H9 (cell line): ENCODE measurements at regions not wholly inside any gene's neighbourhood (a gene's known extent, or its start where the extent isn't known, plus 50 kb on each side); places are given as distances from the start of the nearest gene placed in this dataset.

Source experiments
- DNase-seq: peaks from one replicate; pipeline ENCODE4 v3.0.0-alpha.2; 2017
- H2AFZ ChIP-seq: one replicate; pipeline ENCODE4 v1.6.1; 2013; ENCODE audit warnings: mild to moderate bottlenecking, low read length, control low read depth, moderate library complexity
- H2AK5ac ChIP-seq: 2 replicates; pipeline ENCODE4 v1.6.1; 2013; ENCODE audit warnings: low read length, control low read depth, mixed read lengths; ENCODE audit not compliant: insufficient read length
- H2BK120ac ChIP-seq: one replicate; pipeline ENCODE4 v1.6.1; 2013; ENCODE audit warnings: low read depth, mild to moderate bottlenecking, low read length, control low read depth, inconsistent platforms; ENCODE audit not compliant: poor library complexity, severe bottlenecking
- H2BK12ac ChIP-seq: 2 replicates; pipeline ENCODE4 v1.6.1; 2013; ENCODE audit warnings: low read length, control low read depth, mixed read lengths, low read depth; ENCODE audit not compliant: insufficient read length
- H2BK15ac ChIP-seq: 2 replicates; pipeline ENCODE4 v1.6.1; 2013; ENCODE audit warnings: low read depth, low read length, control low read depth
- H2BK20ac ChIP-seq: one replicate; pipeline ENCODE4 v1.6.1; 2013; ENCODE audit warnings: low read depth, mild to moderate bottlenecking, low read length, control low read depth, inconsistent platforms; ENCODE audit not compliant: poor library complexity, severe bottlenecking
- H2BK5ac ChIP-seq: 2 replicates; pipeline ENCODE4 v1.6.1; 2013; ENCODE audit warnings: low read length, control low read depth, mixed read lengths; ENCODE audit not compliant: insufficient read length
- H3K14ac ChIP-seq: 2 replicates; pipeline ENCODE4 v1.6.1; 2013; ENCODE audit warnings: low read length, control low read depth; ENCODE audit not compliant: insufficient read depth
- H3K18ac ChIP-seq: 2 replicates; pipeline ENCODE4 v1.6.1; 2013; ENCODE audit warnings: low read depth, mild to moderate bottlenecking, mixed read lengths, low read length, control low read depth; ENCODE audit not compliant: insufficient read length
- H3K23ac ChIP-seq: 2 replicates; pipeline ENCODE4 v1.6.1; 2013; ENCODE audit warnings: low read length, control low read depth, mixed read lengths, low read depth; ENCODE audit not compliant: insufficient read length
- H3K23me2 ChIP-seq: 2 replicates; pipeline ENCODE4 v1.6.1; 2013; ENCODE audit warnings: low read depth, mild to moderate bottlenecking, mixed read lengths, low read length, control low read depth; ENCODE audit not compliant: insufficient read length, poor library complexity, severe bottlenecking
- H3K27ac ChIP-seq: 2 replicates; pipeline ENCODE4 v1.5.1; 2013; ENCODE audit warnings: low read length, control low read depth, mixed read lengths, low read depth; ENCODE audit not compliant: insufficient read length
- H3K27me3 ChIP-seq: 2 replicates; pipeline ENCODE4 v1.6.1; 2013; ENCODE audit warnings: low read length, control low read depth, inconsistent platforms; ENCODE audit not compliant: insufficient read depth
- H3K4ac ChIP-seq: 2 replicates; pipeline ENCODE4 v1.6.1; 2013; ENCODE audit warnings: low read depth, mild to moderate bottlenecking, control low read depth, inconsistent platforms, low read length, moderate library complexity
- H3K4me1 ChIP-seq: 2 replicates; pipeline ENCODE4 v1.6.1; 2013; ENCODE audit warnings: low read length, control low read depth, inconsistent platforms; ENCODE audit not compliant: insufficient read depth
- H3K4me2 ChIP-seq: 2 replicates; pipeline ENCODE4 v1.6.1; 2013; ENCODE audit warnings: low read length, control low read depth, mixed read lengths; ENCODE audit not compliant: insufficient read length, insufficient read depth
- H3K56ac ChIP-seq: 2 replicates; pipeline ENCODE4 v1.6.1; 2013; ENCODE audit warnings: low read depth, mild to moderate bottlenecking, mixed read lengths, low read length, control low read depth; ENCODE audit not compliant: insufficient read length
- H3K79me1 ChIP-seq: 2 replicates; pipeline ENCODE4 v1.6.1; 2013; ENCODE audit warnings: low read depth, mild to moderate bottlenecking, moderate library complexity, low read length, control low read depth, inconsistent platforms; ENCODE audit not compliant: insufficient read depth, poor library complexity, severe bottlenecking
- H3K79me2 ChIP-seq: 2 replicates; pipeline ENCODE4 v1.6.1; 2013; ENCODE audit warnings: low read length, control low read depth, inconsistent platforms; ENCODE audit not compliant: insufficient read depth
- H3K9ac ChIP-seq: 2 replicates; pipeline ENCODE4 v1.6.1; 2013; ENCODE audit warnings: low read length, control low read depth, mixed read lengths; ENCODE audit not compliant: insufficient read length; ENCODE audit errors: extremely low read depth
- H3K9me3 ChIP-seq: one replicate; pipeline ENCODE4 v1.6.1; 2013; ENCODE audit warnings: low read depth, low read length, inconsistent platforms; ENCODE audit not compliant: control insufficient read depth
- H3T11ph ChIP-seq: one replicate; pipeline ENCODE4 v1.6.1; 2013; ENCODE audit warnings: mild to moderate bottlenecking, low read length, control low read depth, inconsistent platforms
- H4K20me1 ChIP-seq: one replicate; pipeline ENCODE4 v1.6.1; 2013; ENCODE audit not compliant: control insufficient read depth, insufficient read length, insufficient read depth
- H4K5ac ChIP-seq: 2 replicates; pipeline ENCODE4 v1.6.1; 2013; ENCODE audit warnings: low read depth, mild to moderate bottlenecking, mixed read lengths, low read length, control low read depth; ENCODE audit not compliant: insufficient read length
- H4K8ac ChIP-seq: replicated peaks from 2 replicates; pipeline ENCODE4 v1.6.1; 2013; ENCODE audit warnings: low read length, control low read depth, mixed read lengths, low read depth; ENCODE audit not compliant: insufficient read length
- H4K91ac ChIP-seq: 2 replicates; pipeline ENCODE4 v1.6.1; 2013; ENCODE audit warnings: low read depth, mild to moderate bottlenecking, moderate library complexity, mixed read lengths, low read length, control low read depth; ENCODE audit not compliant: insufficient read length
- H3K27ac Mint-ChIP-seq, 3 experiments: 2 replicates in 2 of 3; 3 replicates in 1 of 3; pipeline ENCODE4 v1.8.0; 2020 to 2021; ENCODE audit warnings: mixed read lengths in 3 of 3, mild to moderate bottlenecking in 1 of 3, moderate library complexity in 1 of 3
- H3K27me3 Mint-ChIP-seq: 2 replicates; pipeline ENCODE4 v1.8.0; 2021; ENCODE audit warnings: low read depth, mild to moderate bottlenecking, moderate library complexity, mixed read lengths
- H3K36me3 Mint-ChIP-seq, 3 experiments: 2 replicates in 2 of 3; 3 replicates in 1 of 3; pipeline ENCODE4 v1.8.0; 2020 to 2021; ENCODE audit warnings: low read depth in 3 of 3, mixed read lengths in 3 of 3; ENCODE audit not compliant: insufficient read depth in 1 of 3
- H3K4me1 Mint-ChIP-seq, 2 experiments: 2 replicates each; pipeline ENCODE4 v1.8.0; 2020; ENCODE audit warnings: mixed read lengths in 2 of 2
- H3K4me3 Mint-ChIP-seq, 2 experiments: 2 replicates in 1 of 2; 3 replicates in 1 of 2; pipeline ENCODE4 v1.8.0; 2020 to 2021; ENCODE audit warnings: mild to moderate bottlenecking in 2 of 2, mixed read lengths in 2 of 2, moderate library complexity in 1 of 2
- H3K9me3 Mint-ChIP-seq, 2 experiments: 2 replicates in 1 of 2; 3 replicates in 1 of 2; pipeline ENCODE4 v1.8.0; 2020; ENCODE audit warnings: mild to moderate bottlenecking in 2 of 2, mixed read lengths in 2 of 2, moderate library complexity in 1 of 2
- WGBS: extraction: QIAGEN DNeasy Blood & Tissue Kit; methylation state at CpG from one replicate; pipeline ENCODE4 v1.1.7; 2013; ENCODE audit warnings: missing lambda C conversion rate, low lambda C conversion rate, mixed read lengths; ENCODE audit not compliant: insufficient read length; ENCODE audit errors: extremely low coverage; 5-methylcytosine and 5-hydroxymethylcytosine counted together
- TF ChIP-seq, protein P1 (sequence below): fragments of 200-600 bp; sonication (generic); conservative IDR thresholded peaks from 3 replicates; pipeline ENCODE4 v1.8.0; 2021; ENCODE audit warnings: antibody characterized with exemption, mild to moderate bottlenecking

GRCh38 chr18:8999872-9000271, 102.6 kb upstream of the NDUFV2 start:
- Histone ChIP-seq H2BK120ac (no peak overlapping the region), H3K27ac (no peak overlapping the region), H3K4me2 (no peak overlapping the region), H3K79me1 (no peaks in the 10 kb centered on the region), H3K23me2 (no peaks in the 10 kb centered on the region), H3K79me2 (no peaks in the 10 kb centered on the region), H2BK12ac (no peak overlapping the region), H4K8ac (no peak overlapping the region), H3K4ac (no peak overlapping the region), H4K91ac (no peak overlapping the region), H3K9me3 (no peaks in the 10 kb centered on the region), H2BK20ac (no peak overlapping the region), H2AFZ (no peak overlapping the region), H3K56ac (no peak overlapping the region), H2AK5ac (no peak overlapping the region), H4K5ac (no peak overlapping the region), H3T11ph (no peak overlapping the region), H4K20me1 (no peaks in the 10 kb centered on the region), H3K18ac (no peak overlapping the region), H3K23ac (no peak overlapping the region), H3K14ac (no peak overlapping the region), H2BK5ac (no peak overlapping the region), H3K27me3 (no peaks in the 10 kb centered on the region), H3K4me1 (no peaks in the 10 kb centered on the region), H3K9ac (no peak overlapping the region), H2BK15ac (no peak overlapping the region)
- no peaks in the 10 kb centered on the region for H3K27me3 Mint-ChIP-seq
- peaks cover 8 to 14% of the 10 kb centered on the region in 2 experiments; a peak in 4 of 5 replicates for H3K9me3 Mint-ChIP-seq
- H3K36me3 Mint-ChIP-seq: peaks cover 0 to 20% (median 1%) of the 10 kb centered on the region in 3 experiments; a peak in 4 of 7 replicates
- H3K4me1 Mint-ChIP-seq: peaks cover 14 to 27% of the 10 kb centered on the region in 2 experiments
- no peak overlapping the region for H3K27ac Mint-ChIP-seq
- no peak for DNase-seq
- no CpG with 5 or more reads among the region's 9 CpGs for WGBS
- TF ChIP-seq, protein P1, sequence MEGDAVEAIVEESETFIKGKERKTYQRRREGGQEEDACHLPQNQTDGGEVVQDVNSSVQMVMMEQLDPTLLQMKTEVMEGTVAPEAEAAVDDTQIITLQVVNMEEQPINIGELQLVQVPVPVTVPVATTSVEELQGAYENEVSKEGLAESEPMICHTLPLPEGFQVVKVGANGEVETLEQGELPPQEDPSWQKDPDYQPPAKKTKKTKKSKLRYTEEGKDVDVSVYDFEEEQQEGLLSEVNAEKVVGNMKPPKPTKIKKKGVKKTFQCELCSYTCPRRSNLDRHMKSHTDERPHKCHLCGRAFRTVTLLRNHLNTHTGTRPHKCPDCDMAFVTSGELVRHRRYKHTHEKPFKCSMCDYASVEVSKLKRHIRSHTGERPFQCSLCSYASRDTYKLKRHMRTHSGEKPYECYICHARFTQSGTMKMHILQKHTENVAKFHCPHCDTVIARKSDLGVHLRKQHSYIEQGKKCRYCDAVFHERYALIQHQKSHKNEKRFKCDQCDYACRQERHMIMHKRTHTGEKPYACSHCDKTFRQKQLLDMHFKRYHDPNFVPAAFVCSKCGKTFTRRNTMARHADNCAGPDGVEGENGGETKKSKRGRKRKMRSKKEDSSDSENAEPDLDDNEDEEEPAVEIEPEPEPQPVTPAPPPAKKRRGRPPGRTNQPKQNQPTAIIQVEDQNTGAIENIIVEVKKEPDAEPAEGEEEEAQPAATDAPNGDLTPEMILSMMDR: no peak
- H3K4me3 Mint-ChIP-seq: no peak overlapping the region
